ENCODE measurements at regions not wholly inside any gene's neighbourhood (a gene's known extent, or its start where the extent isn't known, plus 50 kb on each side); places are given as distances from the start of the nearest gene placed in this dataset.
"Not testable (repeated sequence)": the region's sequence is repeated elsewhere in the genome, so short reads cannot be mapped to it uniquely, and the experiment has no call there.

DNA sequence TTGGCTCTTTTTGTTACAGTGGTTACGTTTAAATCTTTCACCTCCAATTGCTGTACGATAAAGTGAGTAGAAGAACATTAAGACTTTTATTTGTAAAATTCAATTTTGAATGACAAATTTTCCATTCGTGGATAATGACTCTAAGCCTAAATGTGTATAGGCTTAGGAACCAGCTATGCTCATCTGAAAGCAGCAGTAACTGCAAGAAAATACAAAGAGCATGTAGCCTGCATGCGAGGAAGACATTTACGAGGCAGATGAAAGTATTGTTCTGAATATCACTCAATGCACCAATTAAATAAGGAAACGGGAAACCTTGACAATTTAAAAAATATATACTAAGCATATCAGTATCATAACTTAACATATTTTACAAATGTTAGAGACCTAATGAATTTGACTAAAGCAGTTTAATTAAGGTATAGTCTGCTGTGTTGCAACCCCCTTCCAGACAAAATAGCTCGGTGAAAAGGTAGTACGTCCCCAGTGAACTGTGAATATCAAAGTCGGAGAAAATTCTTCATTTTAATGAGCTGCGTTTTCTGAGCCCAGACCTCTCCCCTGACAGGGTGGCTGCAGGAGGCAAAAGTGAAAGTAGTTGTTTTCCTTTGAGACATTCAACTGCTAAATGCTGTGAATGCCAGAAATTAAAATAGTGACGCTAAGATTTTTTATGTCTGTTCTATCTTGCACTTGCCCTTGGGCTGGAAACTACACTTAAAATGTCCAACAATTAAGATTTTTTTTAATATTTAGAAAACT lies 1236.5 kb upstream of the TENM3 start:
- no peak for DNase-seq

DNA sequence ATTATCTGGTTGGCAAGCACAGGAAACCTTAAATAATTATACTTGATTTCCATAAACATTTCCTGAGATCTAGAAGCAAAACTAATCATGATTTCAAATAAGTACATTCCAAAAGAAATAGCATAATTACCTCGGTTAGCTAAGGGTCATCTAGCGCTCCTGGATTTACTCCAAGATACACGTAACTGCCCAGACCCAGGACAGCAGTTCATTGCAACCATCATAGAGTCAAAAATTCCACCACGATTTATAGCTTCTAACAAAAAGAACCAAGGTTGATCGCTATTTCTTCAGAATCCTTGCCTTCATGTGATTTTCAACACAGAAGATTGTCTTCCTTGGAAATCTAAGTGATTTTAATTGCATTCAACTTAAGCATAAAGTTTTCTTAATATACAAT lies 1235.5 kb upstream of the TENM3 start:
- no peak for DNase-seq

DNA sequence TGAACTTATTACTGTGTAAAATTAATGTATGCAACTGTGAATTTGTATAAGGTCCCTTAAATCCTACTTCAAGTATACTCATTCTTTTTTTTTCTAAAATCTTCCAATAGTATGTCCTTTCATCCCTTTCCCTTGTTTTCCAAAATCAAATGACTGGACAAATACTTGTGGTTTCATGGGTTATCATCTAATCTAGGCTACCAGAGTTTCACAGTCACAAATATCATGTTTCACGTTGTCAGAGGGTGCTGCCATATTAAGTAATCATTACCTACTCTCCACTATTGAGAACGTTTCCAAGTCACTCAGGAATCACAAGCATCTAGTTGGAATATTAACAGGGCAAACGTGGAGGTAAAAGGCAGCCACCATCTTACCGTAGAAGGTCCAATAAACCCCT lies 1235.0 kb upstream of the TENM3 start:
- DNase-seq: no peak

DNA sequence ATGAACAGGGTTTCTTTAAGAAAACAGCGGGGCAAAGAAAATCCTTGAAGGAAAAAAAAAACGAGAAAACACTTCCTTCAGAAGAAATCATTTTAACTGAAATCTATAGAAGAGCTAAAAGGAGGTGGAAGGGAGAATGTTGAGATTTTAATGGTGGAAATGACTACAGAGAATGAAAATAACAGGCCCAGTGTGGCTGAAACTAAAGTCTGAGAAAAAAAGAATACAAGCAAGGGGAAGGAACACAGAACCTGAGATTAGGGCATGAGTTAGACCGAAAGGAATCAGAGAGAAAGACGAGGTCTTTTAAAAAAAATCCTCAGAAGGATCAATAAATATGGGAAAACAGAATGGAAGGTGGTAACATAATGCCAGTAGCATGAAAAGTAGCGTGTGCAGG lies 1230.0 kb upstream of the TENM3 start:
- DNase-seq: no peak

DNA sequence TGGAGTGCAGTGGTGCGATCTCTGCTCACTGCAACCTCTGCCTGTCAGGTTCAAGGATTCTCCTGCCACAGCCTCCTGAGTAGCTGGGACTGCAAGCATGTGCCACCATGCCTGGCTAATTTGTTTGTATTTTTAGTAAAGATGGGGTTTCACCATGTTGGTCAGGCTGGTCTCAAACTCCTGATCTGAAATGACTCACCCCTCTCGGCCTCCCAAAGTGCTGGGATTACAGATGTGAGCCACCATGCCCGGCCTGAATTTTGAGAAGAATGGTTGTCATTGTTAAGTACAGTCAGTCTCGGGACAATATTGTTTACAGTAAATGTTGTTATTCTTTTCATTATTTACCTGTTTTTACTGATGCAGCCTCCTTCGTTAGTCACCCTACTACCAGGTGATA lies 1226.2 kb upstream of the TENM3 start:
- no peak for DNase-seq

DNA sequence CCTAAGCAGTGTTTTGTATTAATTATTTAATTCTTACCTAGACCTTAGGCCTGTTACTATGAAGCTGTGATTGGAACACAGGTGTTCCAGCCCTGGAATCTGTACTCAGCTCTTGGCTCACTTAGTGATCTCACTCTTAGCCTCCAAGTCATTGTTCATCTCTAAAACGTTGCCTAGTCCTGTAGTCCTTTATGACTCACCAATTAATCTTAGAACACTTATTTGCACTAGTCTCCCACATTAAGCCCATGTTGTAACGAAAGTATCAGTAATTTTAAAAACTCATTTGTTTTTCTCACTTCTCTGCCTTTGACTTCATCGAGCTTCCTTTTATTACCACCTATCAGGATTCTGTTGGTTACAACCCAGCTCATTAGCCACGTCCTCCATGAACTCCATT lies 1224.7 kb upstream of the TENM3 start:
- DNase-seq: no peak

DNA sequence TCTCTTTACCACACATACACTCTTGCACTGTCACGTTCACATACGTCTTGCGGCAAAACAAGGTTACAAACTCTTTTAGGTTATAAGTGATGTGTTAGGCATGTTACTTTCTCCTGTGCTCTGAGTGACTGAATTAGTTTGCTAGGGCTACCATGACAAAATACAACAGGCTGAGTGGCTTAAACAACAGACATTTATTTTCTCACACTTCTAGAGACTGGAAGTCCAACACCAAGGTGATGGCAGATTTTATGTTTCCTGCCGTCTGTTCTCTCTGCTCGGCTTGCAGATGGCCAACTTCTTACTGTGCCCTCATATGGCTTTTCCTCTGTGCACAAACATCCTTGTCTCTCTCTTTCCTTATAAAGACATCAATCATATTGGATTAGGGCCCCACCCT lies 1224.3 kb upstream of the TENM3 start:
- DNase-seq: no peak

DNA sequence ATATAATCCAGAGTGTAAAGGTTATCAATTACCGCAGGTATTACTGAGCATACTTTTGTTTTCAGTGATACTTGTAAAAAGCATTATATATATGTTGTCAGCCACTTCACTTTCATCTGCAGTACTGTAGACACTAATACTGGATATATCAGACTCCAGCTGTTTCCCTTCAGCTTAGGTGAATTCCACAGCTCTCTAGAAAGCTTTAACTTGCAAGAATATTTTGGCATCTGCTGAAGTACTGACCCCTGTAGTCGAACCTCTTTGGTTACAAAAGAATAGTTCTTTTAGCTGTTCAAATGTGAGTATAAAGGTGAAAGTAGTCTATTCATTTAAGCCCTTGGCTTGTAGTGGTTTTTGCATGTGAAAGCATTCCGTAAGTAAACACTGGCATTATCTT lies 1222.7 kb upstream of the TENM3 start:
- DNase-seq: no peak

DNA sequence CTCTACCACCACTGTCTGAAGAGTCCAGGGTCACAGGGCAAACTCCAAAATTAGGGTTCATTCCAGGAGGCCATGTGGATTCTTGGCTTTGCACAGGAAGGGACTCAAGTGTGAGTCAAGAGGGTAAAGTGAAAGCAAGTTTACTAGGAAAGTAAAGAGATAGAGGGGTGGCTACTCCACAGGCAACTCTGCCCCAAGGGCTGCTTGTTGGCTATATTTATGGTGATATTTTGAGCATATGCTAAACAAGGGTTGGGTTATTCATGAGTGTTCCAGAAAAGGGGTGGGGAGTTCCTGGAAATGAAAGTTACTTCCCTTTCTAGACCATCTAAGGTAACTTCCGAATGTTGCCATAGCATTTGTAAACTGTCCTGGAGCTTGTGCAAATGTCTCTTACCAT lies 1222.0 kb upstream of the TENM3 start:
- no peak for DNase-seq

DNA sequence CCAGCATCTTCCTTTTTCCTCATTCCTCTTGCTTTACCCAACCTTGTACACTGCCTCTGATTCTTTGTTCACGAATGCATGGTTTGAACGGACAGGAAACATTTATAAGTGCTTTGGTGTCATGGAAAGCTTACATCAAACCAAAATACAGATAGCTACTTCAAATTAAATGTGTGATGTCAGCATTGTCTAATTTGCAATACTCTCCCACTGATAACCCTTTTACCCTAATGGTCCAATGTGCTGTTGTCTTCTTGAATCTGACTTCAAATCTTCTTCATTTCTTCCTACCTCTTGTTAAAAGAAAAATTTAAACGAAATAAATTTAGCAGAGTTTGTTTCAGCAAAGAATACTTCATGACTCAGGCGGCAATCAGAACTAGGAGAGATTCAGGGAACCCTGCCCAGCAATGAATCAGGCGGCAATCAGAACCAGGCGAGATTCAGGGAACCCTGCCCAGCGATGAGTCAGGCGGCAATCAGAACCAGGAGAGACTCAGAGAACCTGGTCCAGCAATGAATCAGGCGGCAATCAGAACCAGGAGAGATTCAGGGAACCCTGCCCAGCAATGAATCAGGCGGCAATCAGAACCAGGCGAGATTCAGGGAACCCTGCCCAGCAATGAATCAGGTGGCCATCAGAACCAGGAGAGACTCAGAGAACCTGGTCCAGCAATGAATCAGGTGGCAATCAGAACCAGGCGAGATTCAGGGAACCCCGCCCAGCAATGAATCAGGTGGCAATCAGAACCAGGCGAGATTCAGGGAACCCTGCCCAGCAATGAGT lies 1212.9 kb upstream of the TENM3 start:
- DNase-seq: not testable (repeated sequence)

DNA sequence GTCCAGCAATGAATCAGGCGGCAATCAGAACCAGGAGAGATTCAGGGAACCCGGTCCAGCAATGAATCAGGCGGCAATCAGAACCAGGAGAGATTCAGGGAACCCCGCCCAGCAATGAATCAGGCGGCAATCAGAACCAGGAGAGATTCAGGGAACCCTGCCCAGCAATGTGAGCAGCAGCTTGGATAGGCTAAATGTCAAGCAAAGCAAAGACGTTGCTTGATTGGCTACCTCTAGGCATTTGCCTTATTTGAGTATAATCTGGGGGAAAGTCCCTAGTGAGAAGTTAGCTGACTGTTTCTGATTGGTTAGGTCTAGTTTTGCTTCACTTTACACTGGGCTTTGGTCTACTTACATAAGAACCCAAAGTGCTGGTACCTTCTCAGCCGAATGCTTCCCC lies 1212.2 kb upstream of the TENM3 start:
- DNase-seq: no peak

DNA sequence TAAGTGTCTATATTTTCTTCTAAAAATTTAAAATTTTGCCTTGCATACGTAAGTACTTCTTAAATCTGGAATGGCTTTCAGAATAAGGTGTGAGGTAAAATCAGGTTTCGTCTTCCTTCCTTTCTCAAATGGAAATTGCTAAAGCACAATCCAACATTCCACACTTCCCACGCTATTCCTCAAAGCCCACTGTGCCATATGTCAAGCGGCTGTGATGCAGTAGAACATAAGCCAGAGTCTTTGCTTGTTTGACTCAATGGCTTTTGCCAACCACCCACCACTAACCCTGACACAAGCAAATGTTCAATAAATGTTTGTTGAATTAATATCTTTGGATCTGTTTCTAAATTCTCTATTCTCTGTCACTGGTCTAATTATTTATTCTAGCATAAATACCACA lies 1199.7 kb upstream of the TENM3 start:
- DNase-seq: no peak

DNA sequence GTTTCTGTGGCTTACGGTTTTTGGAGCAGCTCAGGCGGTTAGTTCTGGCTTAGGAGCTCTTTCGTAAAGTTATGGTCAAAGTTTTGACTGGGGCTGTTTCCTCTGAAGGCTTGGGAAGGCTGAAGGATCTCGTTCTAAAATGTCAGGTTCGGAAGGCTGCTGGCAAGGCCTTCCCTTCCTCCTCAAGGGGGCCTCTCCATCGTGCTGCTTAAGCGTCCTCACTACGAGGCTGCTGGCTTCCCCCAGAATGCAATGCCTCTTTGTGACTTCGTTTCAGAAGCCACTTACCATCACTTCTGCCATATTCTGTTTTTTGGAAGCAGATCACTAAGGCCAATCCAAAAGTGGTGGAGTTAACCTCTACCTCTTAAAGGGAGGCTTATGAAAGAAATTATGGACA lies 1196.4 kb upstream of the TENM3 start:
- no peak for DNase-seq

DNA sequence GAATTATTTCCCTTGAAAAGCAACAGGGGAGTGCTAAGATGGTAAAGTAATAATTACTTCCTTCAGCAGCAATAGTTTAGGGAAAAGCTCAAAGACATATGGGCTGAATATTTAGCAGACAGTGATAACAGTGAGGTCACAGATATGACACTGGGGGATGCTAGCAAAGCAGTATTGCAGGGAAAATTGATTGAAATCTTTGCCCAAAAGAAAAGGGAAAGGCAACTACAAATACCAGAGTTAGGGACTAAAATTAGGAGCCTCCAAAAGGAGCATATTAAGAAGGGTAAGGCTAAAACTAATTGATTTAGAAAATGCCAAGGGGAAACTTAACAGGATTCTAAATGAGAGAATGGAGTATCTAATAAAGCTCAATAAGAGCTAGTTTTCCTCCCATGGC lies 1191.3 kb upstream of the TENM3 start:
- no peak for DNase-seq

DNA sequence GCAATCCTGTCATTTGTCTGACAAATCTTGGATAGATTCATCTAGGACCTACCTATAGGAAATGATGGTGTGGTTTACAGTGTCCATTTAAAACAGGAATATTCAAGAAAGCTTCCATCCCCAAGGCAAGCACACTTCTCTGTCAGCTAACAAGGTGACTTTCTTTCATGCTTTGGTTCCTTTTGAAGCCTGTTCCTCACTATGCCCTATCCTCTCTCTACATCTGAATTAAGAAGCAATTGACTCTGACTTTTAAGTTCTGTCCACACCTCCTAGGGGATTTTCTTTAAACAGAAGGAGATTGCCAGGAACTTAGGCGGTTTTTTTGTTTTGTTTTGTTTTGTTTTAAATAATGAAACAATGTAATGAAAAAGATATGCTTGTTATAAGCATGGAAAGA lies 1181.4 kb upstream of the TENM3 start:
- no peak for DNase-seq

DNA sequence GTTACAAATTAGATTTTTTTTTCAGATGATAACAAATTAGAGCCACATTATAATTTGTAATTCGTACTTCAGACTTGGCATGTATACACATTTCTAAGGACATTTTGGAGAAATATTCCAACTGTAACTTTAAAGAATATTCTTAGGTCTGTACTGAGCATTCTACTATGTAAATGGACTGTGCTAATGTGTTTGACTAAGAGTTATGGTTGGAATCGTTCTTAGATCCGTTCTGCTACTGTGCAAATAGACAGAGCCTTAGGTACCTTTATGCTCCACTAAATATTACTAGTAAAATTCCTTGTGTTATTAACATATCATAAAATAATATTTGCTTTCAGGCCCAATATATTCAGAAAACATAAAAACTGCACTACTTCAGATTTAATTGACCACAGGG lies 1180.0 kb upstream of the TENM3 start:
- DNase-seq: no peak

DNA sequence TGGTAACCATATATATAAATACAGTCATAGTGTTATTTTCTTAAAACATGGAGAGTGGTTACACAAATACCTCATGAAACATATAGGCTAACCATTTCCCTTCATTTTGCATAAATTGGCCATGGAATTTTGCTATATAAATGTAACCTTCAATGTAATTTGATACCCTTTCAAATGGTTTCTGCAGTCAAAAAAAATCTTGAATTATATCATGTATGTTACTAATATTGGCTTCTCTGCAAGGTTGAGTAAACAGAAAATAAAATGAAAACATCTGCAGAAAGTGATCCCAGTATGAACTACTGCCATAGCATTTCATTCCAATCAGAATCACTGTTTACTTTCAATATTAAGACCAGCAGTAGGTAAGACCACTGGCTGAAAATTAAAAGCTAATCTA lies 1165.9 kb upstream of the TENM3 start:
- DNase-seq: no peak

DNA sequence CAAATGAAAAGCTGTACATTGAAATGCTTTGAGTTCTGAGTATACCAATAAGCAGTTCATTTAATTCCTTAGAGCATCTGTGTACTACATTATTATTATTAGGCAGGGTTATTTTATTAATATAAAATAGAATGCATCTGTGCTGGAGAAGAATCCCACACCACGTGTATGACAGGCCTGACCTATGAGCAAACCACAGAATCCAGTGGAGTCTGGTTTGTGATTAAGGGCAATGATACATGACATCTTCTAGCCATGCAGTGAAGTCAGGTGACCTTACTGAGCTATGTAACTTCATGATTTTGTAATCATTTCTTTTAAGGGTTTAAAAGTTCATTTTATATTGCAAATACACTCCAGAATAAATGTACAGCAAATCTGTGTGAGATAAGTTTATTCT lies 1165.0 kb upstream of the TENM3 start:
- DNase-seq: no peak

DNA sequence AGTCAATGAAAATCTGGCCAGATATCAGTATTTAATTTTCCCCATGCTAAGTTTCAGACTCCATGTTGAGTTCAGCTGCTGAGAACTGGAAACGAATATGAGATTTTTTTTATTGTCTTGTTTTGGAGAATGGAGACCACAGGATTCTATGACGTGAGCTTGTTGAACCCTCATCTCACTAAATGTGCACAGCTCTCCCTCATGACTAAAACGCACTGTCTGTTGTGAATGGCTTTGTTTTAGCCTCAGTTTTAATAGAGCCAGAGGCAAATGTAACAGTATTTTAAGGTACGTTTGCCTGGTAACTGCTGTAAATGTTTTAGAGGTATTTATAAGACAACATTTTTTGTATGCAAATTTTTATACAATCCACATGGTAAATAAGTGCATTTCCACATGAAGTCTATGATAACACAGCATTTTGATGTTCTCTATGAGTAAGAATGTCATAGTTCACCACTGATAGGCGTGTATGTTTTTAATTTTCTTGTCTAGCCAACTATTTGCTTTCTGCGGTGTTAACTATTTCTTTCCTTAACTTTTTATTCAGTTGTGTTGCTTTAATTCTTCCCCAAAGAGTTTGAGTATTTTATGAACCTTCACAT lies 1159.3 kb upstream of the TENM3 start:
- no peak for DNase-seq

DNA sequence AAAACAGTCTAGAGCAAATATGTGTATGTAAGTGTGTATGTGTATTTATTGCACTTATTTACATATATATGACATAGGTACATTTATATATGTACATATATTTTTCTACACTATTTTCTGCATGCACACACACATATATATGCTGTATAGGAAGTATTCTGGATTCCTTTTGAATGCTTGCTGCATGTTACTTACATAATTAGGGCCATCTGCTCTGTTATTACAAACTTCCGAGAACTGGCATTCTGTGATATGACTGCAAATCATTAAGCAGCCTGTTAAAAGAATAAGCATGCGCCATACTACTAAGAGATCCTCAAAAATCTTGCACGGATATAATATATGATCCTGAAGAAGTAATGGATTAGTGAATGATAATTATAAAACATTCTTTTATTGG lies 1157.6 kb upstream of the TENM3 start:
- DNase-seq: no peak

DNA sequence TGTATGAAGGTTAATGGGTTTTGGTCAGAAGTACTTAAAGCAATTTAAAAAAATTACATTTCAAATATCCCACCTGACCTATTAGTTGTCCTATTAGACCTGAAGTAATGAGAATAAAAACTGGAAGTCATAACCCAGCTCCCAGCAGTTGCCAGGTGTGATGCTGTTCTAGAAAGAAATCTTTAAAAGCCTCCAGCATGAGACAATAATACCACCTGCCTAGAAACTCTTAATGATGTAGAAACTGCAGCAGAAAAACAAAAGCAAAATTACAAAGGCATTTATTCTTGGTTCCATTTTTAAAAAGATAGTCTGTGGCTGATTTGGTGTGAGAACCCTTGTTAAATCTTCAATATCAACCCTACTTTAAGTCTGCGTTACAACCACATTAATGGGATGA lies 1137.7 kb upstream of the TENM3 start:
- no peak for DNase-seq

DNA sequence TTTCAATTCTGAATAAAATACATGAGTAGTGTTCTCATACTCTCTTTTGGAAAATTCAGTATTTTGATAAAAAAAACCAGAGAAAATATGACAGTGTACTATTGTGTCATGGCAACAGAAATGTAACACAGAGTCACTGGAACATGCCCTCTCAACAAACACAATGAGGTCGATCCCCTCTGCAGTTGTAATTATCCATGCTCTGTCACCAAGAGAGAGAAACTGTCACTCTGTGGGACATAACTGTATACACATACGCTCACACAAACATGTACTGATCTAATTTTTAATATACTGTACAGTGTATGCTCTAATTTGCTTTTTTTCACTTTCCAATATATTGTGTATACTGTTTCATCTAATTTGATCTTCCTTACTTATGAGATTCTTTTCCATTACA lies 1136.8 kb upstream of the TENM3 start:
- DNase-seq: no peak

DNA sequence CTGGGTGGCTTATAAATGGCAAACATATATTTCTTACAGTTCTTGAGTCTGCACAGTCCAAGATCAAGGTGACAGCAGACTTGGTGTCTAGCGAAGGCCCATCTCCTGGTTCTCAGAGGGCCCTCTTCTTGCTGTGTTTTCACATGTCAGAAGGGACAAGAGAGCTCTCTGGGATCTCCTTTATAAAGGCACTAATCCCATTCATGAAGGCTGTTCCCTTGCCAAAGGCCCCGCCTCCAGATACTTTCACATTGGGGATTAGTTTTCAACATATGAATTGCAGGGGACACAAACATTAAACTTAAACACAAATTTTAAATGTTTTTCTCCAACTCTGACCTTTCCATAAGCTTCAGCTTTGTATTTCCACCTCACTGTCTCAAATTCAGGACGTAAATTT lies 1135.0 kb upstream of the TENM3 start:
- DNase-seq: no peak

DNA sequence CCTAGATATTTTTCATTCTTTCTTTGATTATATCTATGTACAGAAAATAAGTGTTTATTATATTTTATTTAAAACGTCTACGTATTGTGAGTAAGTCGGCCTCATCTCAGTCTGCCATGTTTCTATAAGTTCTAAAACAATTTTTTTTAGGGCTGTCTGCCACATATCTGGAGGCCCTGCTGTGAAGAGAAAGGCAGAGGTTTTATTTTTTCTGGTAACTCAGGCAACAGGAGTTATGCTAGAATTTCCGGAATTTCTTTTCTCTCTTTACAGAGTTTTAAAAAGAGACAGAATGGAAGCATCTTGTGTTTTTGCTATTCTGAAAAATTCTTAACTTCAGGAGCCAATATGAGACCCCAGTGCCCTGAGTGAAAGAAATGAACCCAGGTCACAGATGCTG lies 1124.0 kb upstream of the TENM3 start:
- no peak for DNase-seq

All from stimulated activated CD4-positive, alpha-beta T cell treated with anti-CD3 and anti-CD28 coated beads, Interleukin-12 subunit alpha, Interleukin-12 subunit beta, amount 100 ng/mL, for 4 hours (primary cell).